ENCODE measurements at regions not wholly inside any gene's neighbourhood (a gene's known extent, or its start where the extent isn't known, plus 50 kb on each side); places are given as distances from the start of the nearest gene placed in this dataset.

GRCh38 chr11:109729761-109730160 is 307.8 kb downstream of the C11orf87 start:
- TF ChIP-seq CTCF (IDR thresholded peaks at IDR 0.05; ENCODE audit: insufficient read depth, low read depth, low read length) (no peak), EZH2 (IDR thresholded peaks at IDR 0.05; ENCODE audit: insufficient read depth, low read length) (no peak)
